ENCODE measurements at regions not wholly inside any gene's neighbourhood (a gene's known extent, or its start where the extent isn't known, plus 50 kb on each side); places are given as distances from the start of the nearest gene placed in this dataset.

GRCh38 chr13:83589814-83590213 is 292.5 kb downstream of the SLITRK1 start:
- peak; percentile 33 for FAIRE-seq

DNA sequence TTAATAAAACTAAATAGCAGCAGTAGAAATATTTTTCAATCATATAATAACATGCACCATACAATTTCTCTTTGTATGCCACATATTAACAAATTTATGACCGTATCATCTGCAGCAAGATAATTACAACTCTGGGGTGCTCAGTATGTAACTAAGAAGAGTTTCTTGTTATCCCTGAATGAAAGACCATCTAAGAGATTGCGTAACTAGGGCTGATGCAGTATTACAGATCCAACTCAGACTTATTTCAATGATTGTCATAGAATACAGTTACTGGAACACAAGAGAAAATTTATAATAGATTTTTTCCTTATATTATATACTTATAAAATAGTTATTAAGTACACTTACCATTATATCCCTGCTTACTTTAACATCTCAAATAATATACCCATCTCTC is 305.1 kb downstream of the SLITRK1 start:
- no peak for FAIRE-seq

GRCh38 chr13:83568019-83568418 is 314.3 kb downstream of the SLITRK1 start:
- FAIRE-seq: no peak

DNA sequence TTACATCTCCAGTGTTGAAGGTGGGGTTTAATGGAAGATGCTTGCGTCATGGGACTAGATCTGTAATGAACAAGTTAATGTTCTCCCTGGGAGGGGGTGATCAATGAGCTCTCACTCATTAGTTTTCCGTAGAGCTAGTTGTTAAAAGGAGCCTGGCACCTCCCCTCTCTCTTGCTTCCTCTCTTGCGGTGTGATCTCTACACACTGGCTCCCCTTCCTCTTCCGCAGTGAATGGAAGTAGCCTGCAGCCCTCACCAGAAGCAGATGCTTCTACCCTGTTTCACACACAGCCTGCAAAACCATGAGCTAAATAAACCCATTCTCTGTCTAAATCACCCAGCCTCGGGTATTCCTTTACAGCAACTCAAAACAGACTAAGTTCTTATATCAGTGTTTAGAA is 318.8 kb downstream of the SLITRK1 start:
- FAIRE-seq: no peak

DNA sequence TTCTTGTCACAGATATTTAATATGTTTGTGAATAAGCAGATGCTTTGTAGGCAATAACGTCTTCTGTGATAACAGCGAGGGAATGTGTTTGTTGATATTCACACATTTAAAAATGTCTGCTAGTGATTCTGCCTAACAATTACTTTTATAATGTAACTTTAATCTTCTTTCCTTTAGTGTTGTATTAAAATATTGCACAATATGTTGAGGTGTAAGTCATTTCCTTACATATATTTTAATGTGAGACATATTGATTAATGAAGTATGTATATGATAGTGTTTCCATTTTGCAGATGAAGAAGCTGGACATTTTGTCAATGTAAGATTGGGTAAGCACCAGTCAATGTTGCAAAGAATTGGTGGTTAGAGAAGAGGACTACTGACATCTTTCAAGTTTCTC is 324.4 kb downstream of the SLITRK1 start:
- FAIRE-seq: no peak

DNA sequence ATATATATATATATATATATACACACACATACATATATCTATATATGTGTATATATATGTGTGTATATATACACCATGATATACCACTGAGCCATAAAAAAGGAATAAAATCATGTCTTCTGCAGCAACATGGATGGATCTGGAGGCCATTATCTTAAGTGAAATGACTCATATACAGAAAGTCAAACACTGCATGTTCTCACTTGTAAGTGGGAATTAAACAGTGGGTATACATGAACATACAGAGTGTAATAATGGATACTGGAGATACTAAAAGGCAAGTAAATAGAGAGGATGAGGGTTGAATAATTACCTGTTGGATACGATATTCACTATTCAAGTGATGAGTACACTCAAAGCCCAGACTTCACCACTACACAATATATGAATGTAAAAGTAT is 332.6 kb downstream of the SLITRK1 start:
- FAIRE-seq: no peak

DNA sequence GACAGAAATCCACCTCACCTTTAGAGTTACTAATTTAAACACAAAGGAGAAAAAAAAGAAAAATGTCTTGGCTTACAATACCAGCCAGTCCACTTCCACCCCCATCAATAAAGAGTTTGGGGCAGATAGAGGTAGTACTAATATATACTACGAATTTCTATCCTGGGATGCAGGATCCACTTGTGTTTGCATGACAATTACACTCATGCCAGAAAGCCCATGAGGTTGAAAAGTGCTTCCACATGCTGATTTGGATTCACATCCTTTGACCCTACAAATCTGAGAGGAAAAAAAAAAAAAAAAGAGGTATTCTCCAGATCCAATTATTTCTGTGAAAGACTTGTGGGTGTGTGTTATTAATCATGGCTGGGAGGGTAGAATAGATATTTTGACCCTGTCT is 335.2 kb downstream of the SLITRK1 start:
- no peak for FAIRE-seq

DNA sequence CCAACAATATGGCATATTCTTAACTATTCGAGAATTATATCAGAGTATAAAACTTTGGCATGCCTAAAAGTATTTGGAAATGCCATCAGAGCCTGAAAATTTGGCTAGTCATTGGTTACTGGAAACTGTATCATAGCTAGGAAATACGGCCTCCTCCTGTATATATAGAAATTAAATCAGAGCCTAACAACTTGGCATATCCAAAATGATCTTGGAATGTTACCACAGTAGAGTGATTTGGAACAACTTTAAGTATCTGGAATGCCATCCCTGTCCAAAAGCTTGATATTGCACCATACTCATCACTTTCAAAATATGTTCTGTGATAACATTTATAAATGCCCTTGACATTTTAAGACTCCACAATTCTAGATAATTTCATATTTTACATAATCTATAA is 335.8 kb downstream of the SLITRK1 start:
- FAIRE-seq: no peak

- FAIRE-seq: no peak
Observed at GRCh38 chr13:83538636-83539035, 343.6 kb downstream of the SLITRK1 start.

DNA sequence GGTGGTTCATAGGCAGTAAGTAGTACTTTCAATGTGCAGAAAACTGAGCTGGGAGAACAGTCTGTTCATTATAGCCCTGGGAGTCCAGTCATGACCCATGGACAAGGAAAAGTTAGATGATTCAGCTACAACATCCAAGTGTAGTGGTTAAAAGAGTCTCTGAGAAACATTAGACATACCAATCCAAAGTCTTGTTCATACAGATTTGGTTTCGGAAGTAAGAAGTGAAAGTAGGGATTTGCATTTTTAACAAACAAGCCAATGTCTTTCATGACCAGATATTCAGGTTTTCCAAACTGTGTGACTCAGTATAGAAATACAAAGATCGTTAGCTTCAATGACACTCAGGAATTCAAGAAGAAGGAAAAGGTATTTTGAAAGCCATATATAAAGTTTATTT is 345.3 kb downstream of the SLITRK1 start:
- no peak for FAIRE-seq

DNA sequence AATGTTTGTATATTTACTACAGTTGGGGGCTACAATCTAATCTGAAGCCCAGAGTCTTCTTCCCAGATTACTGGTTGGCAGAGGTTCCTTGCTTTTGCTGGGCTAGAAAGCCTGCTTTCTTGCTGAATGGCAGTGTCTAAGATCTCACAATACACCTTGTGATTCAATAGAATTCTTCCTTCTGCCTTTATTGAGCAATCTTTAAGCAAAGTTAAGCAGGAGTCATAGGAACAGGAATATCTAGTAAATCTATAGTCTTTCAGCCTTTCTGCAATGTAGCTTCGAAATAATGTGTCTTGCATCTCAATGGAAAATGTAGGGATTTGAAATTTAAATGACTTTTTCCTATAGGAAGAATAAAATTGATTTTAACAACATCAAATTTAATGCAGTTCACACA is 346.1 kb downstream of the SLITRK1 start:
- FAIRE-seq: no peak

DNA sequence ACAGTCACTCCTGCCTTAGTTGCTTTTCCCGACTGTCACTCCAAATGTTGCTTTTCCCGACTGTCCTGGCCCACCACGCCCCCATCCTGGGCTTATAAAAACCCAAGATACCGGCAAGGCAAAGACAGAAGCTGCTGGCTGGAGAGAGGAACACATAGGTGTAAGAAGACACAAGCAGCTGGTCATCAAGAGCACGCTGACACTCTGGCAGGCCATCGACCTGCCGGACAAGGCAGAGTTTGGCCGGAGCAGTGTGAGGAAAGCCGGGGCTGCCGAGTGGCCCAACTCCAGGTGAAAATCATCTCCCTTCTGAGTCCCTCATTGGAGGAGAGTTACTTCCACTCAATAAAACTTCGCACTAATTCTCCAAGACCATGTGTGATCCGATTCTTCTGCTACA is 349.5 kb downstream of the SLITRK1 start:
- FAIRE-seq: no peak

- FAIRE-seq: no peak
Observed at GRCh38 chr13:83531022-83531421, 351.3 kb downstream of the SLITRK1 start.

GRCh38 chr13:83516781-83517180 is 365.5 kb downstream of the SLITRK1 start:
- no peak for FAIRE-seq

- no peak for FAIRE-seq
Observed at GRCh38 chr13:83515268-83516015, 366.8 kb downstream of the SLITRK1 start.

GRCh38 chr13:83508771-83509301 is 373.4 kb downstream of the SLITRK1 start:
- no peak for FAIRE-seq

DNA sequence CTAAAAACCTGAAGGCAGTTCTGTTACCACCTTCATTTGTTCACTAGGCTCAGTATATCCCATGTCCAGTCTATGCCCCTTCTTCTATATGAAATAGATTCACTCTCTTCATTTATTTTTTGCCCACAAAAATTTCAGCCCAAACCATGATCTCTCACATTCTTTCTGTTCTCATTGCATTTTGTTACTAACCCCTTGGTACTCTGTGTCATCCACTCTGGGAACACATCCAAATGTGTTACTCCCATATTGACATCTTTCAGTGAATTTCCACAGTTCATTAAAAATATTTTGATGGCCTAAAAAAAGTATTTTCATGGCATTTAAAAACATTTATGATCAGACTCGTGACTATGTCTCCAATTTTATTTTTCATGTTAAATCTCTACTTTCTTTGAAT is 378.9 kb downstream of the SLITRK1 start:
- FAIRE-seq: no peak

- no peak for FAIRE-seq
Observed at GRCh38 chr13:83499286-83499685, 383.0 kb downstream of the SLITRK1 start.

- no peak for FAIRE-seq
Observed at GRCh38 chr13:83498481-83499190, 383.6 kb downstream of the SLITRK1 start.

DNA sequence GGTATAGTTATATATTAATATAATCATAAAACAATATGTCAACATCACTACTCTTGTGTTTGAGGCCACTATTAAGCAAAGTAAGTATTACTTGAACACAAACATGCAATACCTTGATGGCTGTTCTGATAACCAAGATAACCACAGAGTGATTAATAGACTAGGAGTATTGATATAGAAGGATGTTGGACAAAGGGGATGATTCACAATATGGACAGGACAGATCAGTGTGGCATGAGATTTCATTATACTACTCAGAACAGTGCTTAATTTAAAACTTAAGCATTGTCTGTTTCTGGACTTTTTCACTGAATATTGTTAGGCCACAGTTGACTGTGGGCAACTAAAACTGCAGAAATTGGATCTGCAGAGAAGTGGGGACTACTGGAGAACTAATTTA is 384.2 kb downstream of the SLITRK1 start:
- no peak for FAIRE-seq

DNA sequence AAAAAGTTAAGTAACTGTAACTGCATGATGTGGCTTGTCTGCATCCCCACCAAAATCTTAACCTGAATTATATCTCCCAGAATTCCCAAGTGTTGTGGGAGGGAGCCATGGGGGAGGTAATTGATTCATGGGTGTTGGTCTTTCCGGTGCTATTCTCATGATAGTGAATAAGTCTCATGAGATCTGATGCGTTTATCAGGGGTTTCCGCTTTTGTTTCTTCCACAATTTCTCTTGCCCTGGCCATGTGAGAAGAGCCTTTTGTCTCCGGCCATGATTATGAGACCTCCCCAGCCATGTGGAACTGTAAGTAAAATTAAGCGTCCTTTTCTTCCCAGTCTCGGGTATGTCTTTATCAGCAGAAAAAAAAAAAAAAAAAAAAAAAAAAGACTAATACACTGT is 385.8 kb downstream of the SLITRK1 start:
- FAIRE-seq: no peak

- FAIRE-seq: peak; percentile 9
Observed at GRCh38 chr13:83485101-83485500, 397.2 kb downstream of the SLITRK1 start.

GRCh38 chr13:83471011-83471410 is 411.3 kb downstream of the SLITRK1 start:
- FAIRE-seq: no peak

GRCh38 chr13:83470133-83470797 is 412.0 kb downstream of the SLITRK1 start:
- no peak for FAIRE-seq

Data from islet of Langerhans (tissue), 1 donor.